PC-3 (cell line): ENCODE measurements at regions not wholly inside any gene's neighbourhood (a gene's known extent, or its start where the extent isn't known, plus 50 kb on each side); places are given as distances from the start of the nearest gene placed in this dataset.

Source experiments
- CTCF ChIP-seq: fragments of 300-600 bp; sonication (generic); conservative IDR thresholded peaks from 2 replicates; pipeline ENCODE4 v1.5.1; 2017; ENCODE audit warnings: antibody characterized with exemption, low read depth, mild to moderate bottlenecking, low read length
- EZH2 ChIP-seq: fragments of 300-600 bp; sonication (generic); IDR thresholded peaks from one replicate; pipeline ENCODE4 v1.6.1; 2017; ENCODE audit warnings: antibody characterized with exemption, mild to moderate bottlenecking, low read length; ENCODE audit not compliant: unreplicated experiment

- TF ChIP-seq CTCF: no peak
- TF ChIP-seq EZH2: no peak
These were observed 385.0 kb downstream of the BCL11B start for GRCh38 chr14:98886982-98887381.
